ENCODE measurements at regions not wholly inside any gene's neighbourhood (a gene's known extent, or its start where the extent isn't known, plus 50 kb on each side); places are given as distances from the start of the nearest gene placed in this dataset.
"Not testable (repeated sequence)": the region's sequence is repeated elsewhere in the genome, so short reads cannot be mapped to it uniquely, and the experiment has no call there.

- no peak for DNase-seq (ENCODE audit: low spot score)
Observed at GRCh38 chr15:75100679-75101078, 77.3 kb downstream of the PPCDC start.

- peak; percentile 96 for DNase-seq (ENCODE audit: low spot score)
Observed at GRCh38 chr15:75104804-75105557, 81.6 kb downstream of the PPCDC start.

GRCh38 chr15:75107516-75107907 lies 84.1 kb downstream of the PPCDC start:
- no peak for DNase-seq (ENCODE audit: low spot score)

GRCh38 chr15:75107908-75108838 lies 84.8 kb downstream of the PPCDC start:
- peak; percentile 87 for DNase-seq (ENCODE audit: low spot score)

GRCh38 chr15:75109021-75109735 lies 85.8 kb downstream of the PPCDC start:
- no peak for DNase-seq (ENCODE audit: low spot score)

GRCh38 chr15:75109736-75110130 lies 86.3 kb downstream of the PPCDC start:
- DNase-seq (ENCODE audit: low spot score) = no peak

GRCh38 chr15:75112278-75112847 lies 89.0 kb downstream of the PPCDC start:
- DNase-seq (ENCODE audit: low spot score) = no peak

GRCh38 chr15:75112848-75113492 lies 88.7 kb upstream of the C15orf39 start:
- no peak for DNase-seq (ENCODE audit: low spot score)

GRCh38 chr15:75114327-75114726 lies 87.4 kb upstream of the C15orf39 start:
- DNase-seq (ENCODE audit: low spot score) = no peak

- no peak for DNase-seq (ENCODE audit: low spot score)
Observed at GRCh38 chr15:75114796-75115195, 86.9 kb upstream of the C15orf39 start.

GRCh38 chr15:75115411-75115913 lies 86.2 kb upstream of the C15orf39 start:
- DNase-seq (ENCODE audit: low spot score) = not testable (repeated sequence)

GRCh38 chr15:75116143-75116542 lies 85.5 kb upstream of the C15orf39 start:
- DNase-seq (ENCODE audit: low spot score) = not testable (repeated sequence)

GRCh38 chr15:75117993-75118392 lies 83.7 kb upstream of the C15orf39 start:
- DNase-seq (ENCODE audit: low spot score) = no peak

GRCh38 chr15:75119312-75119711 lies 82.4 kb upstream of the C15orf39 start:
- not testable (repeated sequence) for DNase-seq (ENCODE audit: low spot score)

GRCh38 chr15:75121491-75121890 lies 80.2 kb upstream of the C15orf39 start:
- no peak for DNase-seq (ENCODE audit: low spot score)

GRCh38 chr15:75123395-75123794 lies 78.3 kb upstream of the C15orf39 start:
- DNase-seq (ENCODE audit: low spot score) = no peak

- DNase-seq (ENCODE audit: low spot score) = not testable (repeated sequence)
Observed at GRCh38 chr15:75124278-75124677, 77.4 kb upstream of the C15orf39 start.

- no peak for DNase-seq (ENCODE audit: low spot score)
Observed at GRCh38 chr15:75125935-75126334, 75.7 kb upstream of the C15orf39 start.

GRCh38 chr15:75126864-75127580 lies 74.7 kb upstream of the C15orf39 start:
- DNase-seq (ENCODE audit: low spot score) = no peak

- DNase-seq (ENCODE audit: low spot score) = no peak
Observed at GRCh38 chr15:75129788-75130187, 71.9 kb upstream of the C15orf39 start.

- no peak for DNase-seq (ENCODE audit: low spot score)
Observed at GRCh38 chr15:75131269-75131643, 70.4 kb upstream of the C15orf39 start.
